A673 (cell line): ENCODE measurements at regions not wholly inside any gene's neighbourhood (a gene's known extent, or its start where the extent isn't known, plus 50 kb on each side); places are given as distances from the start of the nearest gene placed in this dataset.
"Not testable (repeated sequence)": the region's sequence is repeated elsewhere in the genome, so short reads cannot be mapped to it uniquely, and the experiment has no call there.

Experiments used
- BruUV-seq: library from RNA; stranded (reverse); fragments of 400-500 nt; replicated peaks from 2 replicates; lab custom pipeline; 2021; lab: Mats Ljungman, UMichigan
- CTCF ChIA-PET: fragments of 300-600 bp; sonication (Branson Sonifier 250); formaldehyde crosslinking; loops from one replicate; lab custom pipeline; 2022; ENCODE audit warnings: antibody characterized with exemption; lab: Charles Lee
- POLR2A ChIA-PET: fragments of 300-600 bp; sonication (Branson Sonifier 250); formaldehyde crosslinking; loops from one replicate; lab custom pipeline; 2022; ENCODE audit warnings: antibody characterized with exemption; ENCODE audit not compliant: low non-redundant PET; lab: Charles Lee
- DNase-seq: peaks from one replicate; pipeline ENCODE4 v3.0.0-alpha.2; 2015; ENCODE audit warnings: low spot score
- H3K27ac ChIP-seq: fragments of 200-600 bp; sonication (generic); 2 replicates; pipeline ENCODE4 v1.5.1; 2016; ENCODE audit warnings: mixed run types, low read depth, mild to moderate bottlenecking, mixed read lengths, antibody characterized with exemption, low read length; ENCODE audit not compliant: poor library complexity, severe bottlenecking
- H3K27me3 ChIP-seq: fragments of 200-600 bp; sonication (generic); replicated peaks from 2 replicates; pipeline ENCODE4 v1.6.1; 2017; ENCODE audit warnings: mixed run types, low read depth, mild to moderate bottlenecking, mixed read lengths, antibody characterized with exemption, low read length; ENCODE audit not compliant: insufficient read depth, poor library complexity
- H3K36me3 ChIP-seq: fragments of 200-600 bp; sonication (generic); 2 replicates; pipeline ENCODE4 v1.6.1; 2016; ENCODE audit warnings: mixed run types, mild to moderate bottlenecking, mixed read lengths, antibody characterized with exemption, low read length; ENCODE audit not compliant: insufficient read depth, poor library complexity, severe bottlenecking
- H3K4me1 ChIP-seq: fragments of 200-600 bp; sonication (generic); 2 replicates; pipeline ENCODE4 v1.6.1; 2017; ENCODE audit warnings: mixed run types, mild to moderate bottlenecking, mixed read lengths, antibody characterized with exemption, low read length; ENCODE audit not compliant: insufficient read depth, poor library complexity, severe bottlenecking
- H3K4me3 ChIP-seq: fragments of 200-600 bp; sonication (generic); 2 replicates; pipeline ENCODE4 v1.5.1; 2016; ENCODE audit warnings: low read depth, mixed run types, mild to moderate bottlenecking, mixed read lengths, low read length; ENCODE audit not compliant: poor library complexity, severe bottlenecking
- H3K9me3 ChIP-seq: fragments of 200-600 bp; sonication (generic); 2 replicates; pipeline ENCODE4 v1.6.1; 2016; ENCODE audit warnings: mixed run types, low read depth, mild to moderate bottlenecking, mixed read lengths, antibody characterized with exemption, low read length; ENCODE audit not compliant: poor library complexity, severe bottlenecking
- EZH2 ChIP-seq: fragments of 200-600 bp; sonication (generic); IDR thresholded peaks from 2 replicates; pipeline ENCODE4 v1.6.1; 2017; ENCODE audit warnings: borderline replicate concordance, low read depth, mild to moderate bottlenecking, mixed read lengths, antibody characterized with exemption, low read length; ENCODE audit not compliant: poor library complexity, severe bottlenecking
- intact Hi-C: fragments of 100-400 bp; cut with micrococcal nuclease; formaldehyde crosslinking; loops from one replicate; pipeline ENCODE4 v1.10.0; 2022; ENCODE audit not compliant: unreplicated experiment
- TF ChIP-seq, protein P1 (sequence below): fragments of 300-800, 200-600 bp; sonication (generic); conservative IDR thresholded peaks from 2 replicates; pipeline ENCODE4 v1.5.1; 2017; ENCODE audit warnings: low read depth, mild to moderate bottlenecking, antibody characterized with exemption, low read length, moderate library complexity, mixed read lengths

GRCh38 chr13:71350886-71351285 is 516.1 kb downstream of the DACH1 start:
- DNase-seq = peak; percentile 2
- TF ChIP-seq, protein P1, sequence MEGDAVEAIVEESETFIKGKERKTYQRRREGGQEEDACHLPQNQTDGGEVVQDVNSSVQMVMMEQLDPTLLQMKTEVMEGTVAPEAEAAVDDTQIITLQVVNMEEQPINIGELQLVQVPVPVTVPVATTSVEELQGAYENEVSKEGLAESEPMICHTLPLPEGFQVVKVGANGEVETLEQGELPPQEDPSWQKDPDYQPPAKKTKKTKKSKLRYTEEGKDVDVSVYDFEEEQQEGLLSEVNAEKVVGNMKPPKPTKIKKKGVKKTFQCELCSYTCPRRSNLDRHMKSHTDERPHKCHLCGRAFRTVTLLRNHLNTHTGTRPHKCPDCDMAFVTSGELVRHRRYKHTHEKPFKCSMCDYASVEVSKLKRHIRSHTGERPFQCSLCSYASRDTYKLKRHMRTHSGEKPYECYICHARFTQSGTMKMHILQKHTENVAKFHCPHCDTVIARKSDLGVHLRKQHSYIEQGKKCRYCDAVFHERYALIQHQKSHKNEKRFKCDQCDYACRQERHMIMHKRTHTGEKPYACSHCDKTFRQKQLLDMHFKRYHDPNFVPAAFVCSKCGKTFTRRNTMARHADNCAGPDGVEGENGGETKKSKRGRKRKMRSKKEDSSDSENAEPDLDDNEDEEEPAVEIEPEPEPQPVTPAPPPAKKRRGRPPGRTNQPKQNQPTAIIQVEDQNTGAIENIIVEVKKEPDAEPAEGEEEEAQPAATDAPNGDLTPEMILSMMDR = no peak
- TF ChIP-seq EZH2 = no peak
- BruUV-seq = no TSS peak

GRCh38 chr13:71345856-71346255 is 521.1 kb downstream of the DACH1 start:
- H3K9me3 ChIP-seq, H3K27me3 ChIP-seq, DNase-seq, intact Hi-C loops, H3K4me1 ChIP-seq, CTCF ChIA-PET, BruUV-seq, H3K27ac ChIP-seq, H3K4me3 ChIP-seq, H3K36me3 ChIP-seq: not testable (repeated sequence)
- POLR2A ChIA-PET = interaction anchor here (0.6 kb wide), 1 partner anchor 146 kb away, joined by 6 read pairs; no protein-coding TSS in a partner anchor

More at GRCh38 chr13:71350886-71351285, 516.1 kb downstream of the DACH1 start:
- CTCF ChIA-PET = no interaction called here
- no peaks in the 10 kb centered on the region for H3K4me1 ChIP-seq
- no peak overlapping the region for H3K27ac ChIP-seq
- no peak overlapping the region for H3K4me3 ChIP-seq
- no peaks in the 10 kb centered on the region for H3K27me3 ChIP-seq
- POLR2A ChIA-PET = no interaction called here
- H3K36me3 ChIP-seq = no peaks in the 10 kb centered on the region
- H3K9me3 ChIP-seq = no peaks in the 10 kb centered on the region
- intact Hi-C loops = no loop called here

- Histone ChIP-seq H3K27me3 (peaks cover 11% of the 10 kb centered on the region), H3K4me1 (no peaks in the 10 kb centered on the region), H3K27ac (no peak overlapping the region), H3K36me3 (no peaks in the 10 kb centered on the region), H3K9me3 (no peaks in the 10 kb centered on the region), H3K4me3 (no peak overlapping the region)
- BruUV-seq = no TSS peak
- TF ChIP-seq, protein P1 = no peak
- no peak for TF ChIP-seq EZH2
- no peak for DNase-seq
- intact Hi-C loops = no loop called here
- CTCF ChIA-PET = no interaction called here
- POLR2A ChIA-PET = no interaction called here
Measured at GRCh38 chr13:71339736-71340135, 527.3 kb downstream of the DACH1 start.

- H3K4me3 ChIP-seq = no peak overlapping the region
- H3K9me3 ChIP-seq = no peaks in the 10 kb centered on the region
- intact Hi-C loops = no loop called here
- no peaks in the 10 kb centered on the region for H3K4me1 ChIP-seq
- TF ChIP-seq, protein P1 = no peak
- TF ChIP-seq EZH2 = no peak
- H3K36me3 ChIP-seq = no peaks in the 10 kb centered on the region
- peaks cover 11% of the 10 kb centered on the region for H3K27me3 ChIP-seq
- ChIA-PET POLR2A (no interaction called here), CTCF (no interaction called here)
- H3K27ac ChIP-seq = no peak overlapping the region
- DNase-seq = no peak
- BruUV-seq = no TSS peak
Measured at GRCh38 chr13:71339005-71339404, 528.0 kb downstream of the DACH1 start.
